ENCODE measurements at regions not wholly inside any gene's neighbourhood (a gene's known extent, or its start where the extent isn't known, plus 50 kb on each side); places are given as distances from the start of the nearest gene placed in this dataset.

DNA sequence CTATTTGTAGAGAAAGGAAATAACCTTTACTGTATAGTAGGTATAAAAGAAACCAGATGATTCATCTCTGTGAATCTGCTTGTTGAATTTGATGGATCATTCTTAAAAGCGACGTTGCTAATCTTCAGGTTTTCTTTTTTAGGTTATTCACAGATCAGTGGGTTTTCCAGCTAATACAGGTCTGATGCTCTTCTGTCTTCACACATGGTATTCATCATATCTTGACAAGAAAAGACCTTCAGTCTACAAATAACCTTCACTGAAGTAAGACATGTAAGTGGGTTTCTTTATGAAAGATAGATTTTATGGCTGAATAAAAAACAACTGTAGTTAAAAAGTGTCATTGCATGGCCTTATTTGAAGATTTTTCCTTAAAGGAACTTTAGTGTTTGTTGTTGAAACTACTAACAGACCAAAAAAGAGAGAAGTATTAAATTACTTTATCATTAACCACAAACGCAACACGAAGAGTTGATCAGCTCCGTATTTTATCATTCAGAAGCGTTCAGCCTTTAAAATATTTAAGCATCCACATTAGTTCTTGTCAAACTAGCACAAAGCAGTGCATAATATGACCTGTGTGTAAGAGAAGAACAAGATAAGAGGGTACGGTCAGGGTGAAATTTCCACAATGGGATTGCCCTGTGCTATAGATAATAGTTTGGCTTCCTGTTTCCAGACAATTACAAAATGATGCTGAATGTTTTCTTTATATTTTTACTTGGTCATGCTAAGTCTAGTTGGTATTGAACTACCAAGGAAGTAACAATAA, 299.5 kb downstream of the MZT1 start:
- TF ChIP-seq, protein P1, sequence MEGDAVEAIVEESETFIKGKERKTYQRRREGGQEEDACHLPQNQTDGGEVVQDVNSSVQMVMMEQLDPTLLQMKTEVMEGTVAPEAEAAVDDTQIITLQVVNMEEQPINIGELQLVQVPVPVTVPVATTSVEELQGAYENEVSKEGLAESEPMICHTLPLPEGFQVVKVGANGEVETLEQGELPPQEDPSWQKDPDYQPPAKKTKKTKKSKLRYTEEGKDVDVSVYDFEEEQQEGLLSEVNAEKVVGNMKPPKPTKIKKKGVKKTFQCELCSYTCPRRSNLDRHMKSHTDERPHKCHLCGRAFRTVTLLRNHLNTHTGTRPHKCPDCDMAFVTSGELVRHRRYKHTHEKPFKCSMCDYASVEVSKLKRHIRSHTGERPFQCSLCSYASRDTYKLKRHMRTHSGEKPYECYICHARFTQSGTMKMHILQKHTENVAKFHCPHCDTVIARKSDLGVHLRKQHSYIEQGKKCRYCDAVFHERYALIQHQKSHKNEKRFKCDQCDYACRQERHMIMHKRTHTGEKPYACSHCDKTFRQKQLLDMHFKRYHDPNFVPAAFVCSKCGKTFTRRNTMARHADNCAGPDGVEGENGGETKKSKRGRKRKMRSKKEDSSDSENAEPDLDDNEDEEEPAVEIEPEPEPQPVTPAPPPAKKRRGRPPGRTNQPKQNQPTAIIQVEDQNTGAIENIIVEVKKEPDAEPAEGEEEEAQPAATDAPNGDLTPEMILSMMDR (IDR thresholded peaks at IDR 0.05): no peak
- no peak for TF ChIP-seq POLR2A (IDR thresholded peaks at IDR 0.05)

DNA sequence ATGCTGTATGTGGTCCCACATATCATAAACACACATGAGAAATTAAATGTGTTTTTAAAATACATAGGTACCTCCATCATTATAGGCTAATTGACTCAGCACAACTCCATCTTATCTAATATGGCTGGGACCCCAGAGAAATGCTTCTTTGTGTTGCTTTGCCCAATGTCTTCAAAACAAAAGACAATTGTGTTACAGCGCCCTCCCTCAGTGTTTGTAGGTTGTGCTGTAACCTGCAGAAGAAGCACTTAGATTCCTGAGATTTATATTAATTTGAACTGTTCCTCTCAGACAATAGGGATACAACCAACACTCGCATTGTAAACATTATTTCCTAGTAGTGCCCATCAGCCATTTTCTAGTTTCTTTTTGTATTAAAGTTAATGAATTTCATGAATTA, 303.4 kb downstream of the MZT1 start:
- no peaks in the 10 kb centered on the region for H3K9me3 ChIP-seq
- H3K27me3 ChIP-seq: no peaks in the 10 kb centered on the region
- no peak overlapping the region for H3K27ac ChIP-seq
- H3K36me3 ChIP-seq: no peaks in the 10 kb centered on the region
- no peak for TF ChIP-seq POLR2A (IDR thresholded peaks at IDR 0.05)
- TF ChIP-seq, protein P1 (IDR thresholded peaks at IDR 0.05): no peak
- DNase-seq: no peak
- no peak overlapping the region for H3K4me3 ChIP-seq
- no peaks in the 10 kb centered on the region for H3K4me1 ChIP-seq

More for the DNA sequence above, 299.5 kb downstream of the MZT1 start:
- Histone ChIP-seq H3K27ac (no peak overlapping the region), H3K4me1 (no peaks in the 10 kb centered on the region), H3K9me3 (no peaks in the 10 kb centered on the region), H3K27me3 (no peaks in the 10 kb centered on the region), H3K4me3 (no peak overlapping the region), H3K36me3 (no peaks in the 10 kb centered on the region)
- no peak for DNase-seq

DNA sequence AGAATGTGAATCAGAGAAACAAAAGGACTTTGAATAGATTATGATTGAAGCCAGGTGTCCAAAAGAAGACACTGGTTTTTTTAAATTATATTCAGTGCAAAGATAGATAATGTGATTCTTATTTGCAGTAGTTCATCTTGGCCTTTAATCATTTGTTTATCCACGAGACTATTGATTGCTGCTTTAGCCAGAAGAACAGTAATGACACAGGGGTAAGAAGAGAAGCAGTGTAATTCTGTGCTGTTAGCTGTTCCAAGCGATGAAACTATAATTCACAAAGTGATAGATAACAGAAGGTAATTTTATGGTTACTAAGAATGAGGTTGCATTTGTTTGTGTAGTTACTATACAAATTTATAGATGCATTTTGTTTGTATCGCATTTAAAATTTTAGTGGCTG, 311.6 kb downstream of the MZT1 start:
- no peak overlapping the region for H3K27ac ChIP-seq
- no peaks in the 10 kb centered on the region for H3K27me3 ChIP-seq
- no peaks in the 10 kb centered on the region for H3K4me1 ChIP-seq
- no peaks in the 10 kb centered on the region for H3K36me3 ChIP-seq
- TF ChIP-seq, protein P1 (IDR thresholded peaks at IDR 0.05): no peak
- TF ChIP-seq POLR2A (IDR thresholded peaks at IDR 0.05): no peak
- no peaks in the 10 kb centered on the region for H3K9me3 ChIP-seq
- no peak for DNase-seq
- H3K4me3 ChIP-seq: no peak overlapping the region

DNA sequence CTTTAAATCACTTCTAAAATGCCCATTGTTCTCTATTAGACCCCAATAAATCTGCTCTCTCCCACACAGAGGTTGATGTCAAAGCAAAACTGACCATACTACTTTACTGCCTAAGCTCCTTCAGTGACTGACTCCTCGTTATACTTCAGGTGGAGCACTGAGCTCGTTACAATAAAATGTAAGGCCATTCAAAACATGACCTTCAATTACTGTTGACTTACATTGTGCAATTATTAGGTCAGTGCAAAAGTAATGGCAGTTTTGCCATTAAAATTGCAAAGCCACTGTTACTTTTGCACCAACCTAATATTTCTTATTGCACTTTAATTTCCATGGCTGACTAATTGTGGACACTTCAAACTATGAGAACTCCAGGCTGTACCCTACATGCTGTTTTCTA, 314.9 kb downstream of the MZT1 start:
- Histone ChIP-seq H3K9me3 (no peaks in the 10 kb centered on the region), H3K4me1 (no peaks in the 10 kb centered on the region), H3K27ac (no peak overlapping the region), H3K27me3 (no peaks in the 10 kb centered on the region), H3K36me3 (no peaks in the 10 kb centered on the region), H3K4me3 (no peak overlapping the region)
- TF ChIP-seq POLR2A (IDR thresholded peaks at IDR 0.05): no peak
- TF ChIP-seq, protein P1 (IDR thresholded peaks at IDR 0.05): no peak
- DNase-seq: no peak

DNA sequence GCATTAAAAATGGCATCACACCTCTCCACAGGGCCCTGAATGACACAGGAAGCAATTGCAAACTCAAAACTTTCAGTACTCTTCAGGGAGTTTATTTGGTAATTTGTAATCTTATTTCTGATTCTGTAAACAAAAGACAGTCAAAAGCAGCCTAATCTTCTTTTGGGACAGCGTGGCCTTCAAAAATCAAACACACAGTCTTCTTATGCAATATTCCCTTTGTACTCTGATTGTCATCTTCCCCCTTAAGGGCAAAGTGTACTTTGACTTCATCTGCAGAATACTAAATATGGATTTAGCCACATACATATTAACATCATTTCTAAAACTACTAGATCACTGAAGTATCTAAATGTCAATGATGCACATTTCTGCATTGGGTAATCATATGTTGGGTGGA, 322.0 kb downstream of the MZT1 start:
- no peak for DNase-seq
- no peak overlapping the region for H3K4me3 ChIP-seq
- TF ChIP-seq, protein P1 (IDR thresholded peaks at IDR 0.05): no peak
- no peak for TF ChIP-seq POLR2A (IDR thresholded peaks at IDR 0.05)
- no peaks in the 10 kb centered on the region for H3K27me3 ChIP-seq
- no peaks in the 10 kb centered on the region for H3K9me3 ChIP-seq
- no peaks in the 10 kb centered on the region for H3K4me1 ChIP-seq
- no peak overlapping the region for H3K27ac ChIP-seq
- H3K36me3 ChIP-seq: no peaks in the 10 kb centered on the region

Measured in Peyer's patch (tissue), 4 donors.